ENCODE measurements at regions not wholly inside any gene's neighbourhood (a gene's known extent, or its start where the extent isn't known, plus 50 kb on each side); places are given as distances from the start of the nearest gene placed in this dataset.

DNA sequence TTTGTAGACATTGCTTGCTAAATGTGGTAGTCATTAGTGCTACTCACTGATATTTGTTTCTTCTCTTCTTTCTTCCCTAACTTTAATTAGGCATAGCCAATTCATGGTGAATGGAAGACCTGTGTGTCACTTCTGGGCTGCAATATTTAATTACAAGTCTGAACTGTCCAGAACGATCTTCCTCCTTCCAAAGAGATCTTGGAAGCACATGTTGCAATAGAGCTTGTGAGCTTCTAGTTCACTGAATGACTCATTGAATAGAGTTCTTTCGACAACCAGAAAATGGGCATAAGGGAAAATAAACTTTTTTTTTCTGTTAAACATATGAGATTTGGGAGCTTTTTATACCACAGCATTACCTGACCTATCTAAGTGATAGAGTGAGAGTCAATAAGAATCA, 1264.6 kb downstream of the PCDH9 start:
- ATAC-seq: no peak
- TF ChIP-seq TCF4 (CRISPR knock-in tag; IDR thresholded peaks at IDR 0.05; ENCODE audit: borderline replicate concordance) (no peak), ESRRG (CRISPR knock-in tag; IDR thresholded peaks at IDR 0.05) (no peak), ISL1 (CRISPR knock-in tag; IDR thresholded peaks at IDR 0.05) (no peak), GLIS3 (CRISPR knock-in tag; IDR thresholded peaks at IDR 0.05) (no peak), ZNF8 (CRISPR knock-in tag; IDR thresholded peaks at IDR 0.05) (no peak), ARNTL (CRISPR knock-in tag; IDR thresholded peaks at IDR 0.05; ENCODE audit: borderline replicate concordance, low read depth) (no peak), CREB5 (CRISPR knock-in tag; IDR thresholded peaks at IDR 0.05; ENCODE audit: low read depth) (no peak), OSR1 (CRISPR knock-in tag; IDR thresholded peaks at IDR 0.05) (no peak), ZFP3 (CRISPR knock-in tag; IDR thresholded peaks at IDR 0.05) (no peak), ZFP30 (CRISPR knock-in tag; IDR thresholded peaks at IDR 0.05) (no peak), ZNF70 (CRISPR knock-in tag; IDR thresholded peaks at IDR 0.05) (no peak)
- TF ChIP-seq, protein P1, sequence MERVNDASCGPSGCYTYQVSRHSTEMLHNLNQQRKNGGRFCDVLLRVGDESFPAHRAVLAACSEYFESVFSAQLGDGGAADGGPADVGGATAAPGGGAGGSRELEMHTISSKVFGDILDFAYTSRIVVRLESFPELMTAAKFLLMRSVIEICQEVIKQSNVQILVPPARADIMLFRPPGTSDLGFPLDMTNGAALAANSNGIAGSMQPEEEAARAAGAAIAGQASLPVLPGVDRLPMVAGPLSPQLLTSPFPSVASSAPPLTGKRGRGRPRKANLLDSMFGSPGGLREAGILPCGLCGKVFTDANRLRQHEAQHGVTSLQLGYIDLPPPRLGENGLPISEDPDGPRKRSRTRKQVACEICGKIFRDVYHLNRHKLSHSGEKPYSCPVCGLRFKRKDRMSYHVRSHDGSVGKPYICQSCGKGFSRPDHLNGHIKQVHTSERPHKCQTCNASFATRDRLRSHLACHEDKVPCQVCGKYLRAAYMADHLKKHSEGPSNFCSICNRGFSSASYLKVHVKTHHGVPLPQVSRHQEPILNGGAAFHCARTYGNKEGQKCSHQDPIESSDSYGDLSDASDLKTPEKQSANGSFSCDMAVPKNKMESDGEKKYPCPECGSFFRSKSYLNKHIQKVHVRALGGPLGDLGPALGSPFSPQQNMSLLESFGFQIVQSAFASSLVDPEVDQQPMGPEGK (CRISPR knock-in tag; IDR thresholded peaks at IDR 0.05; ENCODE audit: borderline replicate concordance): no peak
- TF ChIP-seq, protein P2, sequence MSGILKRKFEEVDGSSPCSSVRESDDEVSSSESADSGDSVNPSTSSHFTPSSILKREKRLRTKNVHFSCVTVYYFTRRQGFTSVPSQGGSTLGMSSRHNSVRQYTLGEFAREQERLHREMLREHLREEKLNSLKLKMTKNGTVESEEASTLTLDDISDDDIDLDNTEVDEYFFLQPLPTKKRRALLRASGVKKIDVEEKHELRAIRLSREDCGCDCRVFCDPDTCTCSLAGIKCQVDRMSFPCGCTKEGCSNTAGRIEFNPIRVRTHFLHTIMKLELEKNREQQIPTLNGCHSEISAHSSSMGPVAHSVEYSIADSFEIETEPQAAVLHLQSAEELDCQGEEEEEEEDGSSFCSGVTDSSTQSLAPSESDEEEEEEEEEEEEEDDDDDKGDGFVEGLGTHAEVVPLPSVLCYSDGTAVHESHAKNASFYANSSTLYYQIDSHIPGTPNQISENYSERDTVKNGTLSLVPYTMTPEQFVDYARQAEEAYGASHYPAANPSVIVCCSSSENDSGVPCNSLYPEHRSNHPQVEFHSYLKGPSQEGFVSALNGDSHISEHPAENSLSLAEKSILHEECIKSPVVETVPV (CRISPR knock-in tag; IDR thresholded peaks at IDR 0.05): no peak

GRCh38 chr13:65964672-65965071, 1265.5 kb downstream of the PCDH9 start:
- ATAC-seq: no peak
- TF ChIP-seq ZNF70 (CRISPR knock-in tag; IDR thresholded peaks at IDR 0.05) (no peak), ZFP3 (CRISPR knock-in tag; IDR thresholded peaks at IDR 0.05) (no peak), SNAI2 (CRISPR knock-in tag; IDR thresholded peaks at IDR 0.05) (no peak), BACH2 (CRISPR knock-in tag; IDR thresholded peaks at IDR 0.05; ENCODE audit: borderline replicate concordance) (no peak), ZNF565 (CRISPR knock-in tag; conservative IDR thresholded peaks at IDR 0.05; ENCODE audit: low read depth) (no peak), ZNF8 (CRISPR knock-in tag; IDR thresholded peaks at IDR 0.05) (no peak), ESRRG (CRISPR knock-in tag; IDR thresholded peaks at IDR 0.05) (no peak), TCF4 (CRISPR knock-in tag; IDR thresholded peaks at IDR 0.05; ENCODE audit: borderline replicate concordance) (no peak), ZC3H10 (CRISPR knock-in tag; IDR thresholded peaks at IDR 0.05) (no peak), ARNTL (CRISPR knock-in tag; IDR thresholded peaks at IDR 0.05; ENCODE audit: borderline replicate concordance, low read depth) (no peak)

DNA sequence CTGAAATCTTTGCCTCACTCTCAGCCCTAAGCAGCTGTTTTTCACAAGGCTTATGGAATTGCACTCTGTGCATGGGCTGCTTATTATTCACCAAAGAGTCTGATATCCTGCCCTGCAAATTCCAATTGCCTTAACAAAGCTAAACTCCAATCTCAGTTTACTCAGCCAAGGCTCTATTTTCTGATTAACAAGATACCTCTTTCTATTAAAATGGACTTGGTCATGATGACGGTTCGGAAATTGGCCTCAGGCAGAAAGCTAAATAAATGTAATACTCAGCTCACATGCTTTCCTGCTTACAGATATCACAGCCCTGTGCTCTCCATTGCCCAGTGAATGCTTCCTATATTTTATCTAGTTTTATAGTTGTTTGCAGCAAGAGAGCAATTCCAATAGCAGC, 1270.8 kb downstream of the PCDH9 start:
- TF ChIP-seq CREB5 (CRISPR knock-in tag; IDR thresholded peaks at IDR 0.05; ENCODE audit: low read depth): no peak
- ATAC-seq: no peak

- no peak for ATAC-seq
- TF ChIP-seq, protein P2 (CRISPR knock-in tag; IDR thresholded peaks at IDR 0.05): no peak
- TF ChIP-seq, protein P1 (CRISPR knock-in tag; IDR thresholded peaks at IDR 0.05; ENCODE audit: borderline replicate concordance): no peak
- no peak for TF ChIP-seq ZFP3 (CRISPR knock-in tag; IDR thresholded peaks at IDR 0.05)
- no peak for TF ChIP-seq ZNF70 (CRISPR knock-in tag; IDR thresholded peaks at IDR 0.05)
- TF ChIP-seq, protein P3, sequence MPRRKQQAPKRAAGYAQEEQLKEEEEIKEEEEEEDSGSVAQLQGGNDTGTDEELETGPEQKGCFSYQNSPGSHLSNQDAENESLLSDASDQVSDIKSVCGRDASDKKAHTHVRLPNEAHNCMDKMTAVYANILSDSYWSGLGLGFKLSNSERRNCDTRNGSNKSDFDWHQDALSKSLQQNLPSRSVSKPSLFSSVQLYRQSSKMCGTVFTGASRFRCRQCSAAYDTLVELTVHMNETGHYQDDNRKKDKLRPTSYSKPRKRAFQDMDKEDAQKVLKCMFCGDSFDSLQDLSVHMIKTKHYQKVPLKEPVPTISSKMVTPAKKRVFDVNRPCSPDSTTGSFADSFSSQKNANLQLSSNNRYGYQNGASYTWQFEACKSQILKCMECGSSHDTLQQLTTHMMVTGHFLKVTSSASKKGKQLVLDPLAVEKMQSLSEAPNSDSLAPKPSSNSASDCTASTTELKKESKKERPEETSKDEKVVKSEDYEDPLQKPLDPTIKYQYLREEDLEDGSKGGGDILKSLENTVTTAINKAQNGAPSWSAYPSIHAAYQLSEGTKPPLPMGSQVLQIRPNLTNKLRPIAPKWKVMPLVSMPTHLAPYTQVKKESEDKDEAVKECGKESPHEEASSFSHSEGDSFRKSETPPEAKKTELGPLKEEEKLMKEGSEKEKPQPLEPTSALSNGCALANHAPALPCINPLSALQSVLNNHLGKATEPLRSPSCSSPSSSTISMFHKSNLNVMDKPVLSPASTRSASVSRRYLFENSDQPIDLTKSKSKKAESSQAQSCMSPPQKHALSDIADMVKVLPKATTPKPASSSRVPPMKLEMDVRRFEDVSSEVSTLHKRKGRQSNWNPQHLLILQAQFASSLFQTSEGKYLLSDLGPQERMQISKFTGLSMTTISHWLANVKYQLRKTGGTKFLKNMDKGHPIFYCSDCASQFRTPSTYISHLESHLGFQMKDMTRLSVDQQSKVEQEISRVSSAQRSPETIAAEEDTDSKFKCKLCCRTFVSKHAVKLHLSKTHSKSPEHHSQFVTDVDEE (CRISPR knock-in tag; IDR thresholded peaks at IDR 0.05): no peak
- no peak for TF ChIP-seq ARNTL (CRISPR knock-in tag; IDR thresholded peaks at IDR 0.05; ENCODE audit: borderline replicate concordance, low read depth)
- no peak for TF ChIP-seq ISL1 (CRISPR knock-in tag; IDR thresholded peaks at IDR 0.05)
- TF ChIP-seq CSDC2 (CRISPR knock-in tag; IDR thresholded peaks at IDR 0.05): no peak
- TF ChIP-seq ESRRG (CRISPR knock-in tag; IDR thresholded peaks at IDR 0.05): no peak
- TF ChIP-seq RARB (CRISPR knock-in tag; IDR thresholded peaks at IDR 0.05): no peak
- TF ChIP-seq PPARA (CRISPR knock-in tag; IDR thresholded peaks at IDR 0.05; ENCODE audit: borderline replicate concordance): no peak
- no peak for TF ChIP-seq GLIS3 (CRISPR knock-in tag; IDR thresholded peaks at IDR 0.05)
- no peak for TF ChIP-seq ZC3H10 (CRISPR knock-in tag; IDR thresholded peaks at IDR 0.05)
Observed at GRCh38 chr13:65946387-65946786, 1283.7 kb downstream of the PCDH9 start.
